BE2C (cell line): ENCODE measurements at regions not wholly inside any gene's neighbourhood (a gene's known extent, or its start where the extent isn't known, plus 50 kb on each side); places are given as distances from the start of the nearest gene placed in this dataset.

Source experiments
- DNase-seq: peaks from one replicate; pipeline ENCODE4 v3.0.0-alpha.2; 2020
- H3K27me3 ChIP-seq: fragments of 250-450 bp; sonication (Bioruptor Pico); 2 replicates; pipeline ENCODE4 v1.5.1; 2020; ENCODE audit warnings: mild to moderate bottlenecking
- H3K36me3 ChIP-seq: fragments of 250-450 bp; sonication (Bioruptor Pico); 2 replicates; pipeline ENCODE4 v1.5.1; 2020; ENCODE audit warnings: mild to moderate bottlenecking
- H3K4me1 ChIP-seq: fragments of 250-450 bp; sonication (Bioruptor Pico); 2 replicates; pipeline ENCODE4 v1.5.1; 2020
- H3K4me3 ChIP-seq: 2 replicates; pipeline ENCODE4 v1.5.1; 2011; ENCODE audit warnings: low read depth, low read length
- H3K9me3 ChIP-seq: fragments of 250-450 bp; sonication (Bioruptor Pico); 2 replicates; pipeline ENCODE4 v1.5.1; 2020
- CTCF ChIP-seq: IDR thresholded peaks from 2 replicates; pipeline ENCODE4 v1.5.1; 2012; ENCODE audit warnings: mild to moderate bottlenecking, low read depth, low read length

GRCh38 chr1:115543247-115543646 is 98.5 kb upstream of the VANGL1 start:
- Histone ChIP-seq H3K27me3 (no peaks in the 10 kb centered on the region), H3K4me3 (no peak overlapping the region), H3K9me3 (no peaks in the 10 kb centered on the region), H3K36me3 (no peaks in the 10 kb centered on the region), H3K4me1 (no peaks in the 10 kb centered on the region)
- TF ChIP-seq CTCF, result no peak
- no peak for DNase-seq

- Histone ChIP-seq H3K27me3 (no peaks in the 10 kb centered on the region), H3K9me3 (no peaks in the 10 kb centered on the region), H3K4me1 (no peaks in the 10 kb centered on the region), H3K36me3 (no peaks in the 10 kb centered on the region), H3K4me3 (no peak overlapping the region)
- no peak for TF ChIP-seq CTCF
- DNase-seq, result no peak
These were observed 102.0 kb upstream of the VANGL1 start for GRCh38 chr1:115539736-115540135.

- Histone ChIP-seq H3K4me3 (no peak overlapping the region), H3K27me3 (no peaks in the 10 kb centered on the region), H3K9me3 (no peaks in the 10 kb centered on the region), H3K4me1 (no peaks in the 10 kb centered on the region), H3K36me3 (no peaks in the 10 kb centered on the region)
- no peak for DNase-seq
- no peak for TF ChIP-seq CTCF
These were observed 102.7 kb upstream of the VANGL1 start for GRCh38 chr1:115539061-115539460.

- Histone ChIP-seq H3K27me3 (no peaks in the 10 kb centered on the region), H3K9me3 (no peaks in the 10 kb centered on the region), H3K4me1 (no peaks in the 10 kb centered on the region), H3K36me3 (no peaks in the 10 kb centered on the region), H3K4me3 (no peak overlapping the region)
- no peak for TF ChIP-seq CTCF
- no peak for DNase-seq
These were observed 103.2 kb upstream of the VANGL1 start for GRCh38 chr1:115538579-115538978.

- TF ChIP-seq CTCF, result no peak
- no peaks in the 10 kb centered on the region for H3K27me3 ChIP-seq
- H3K9me3 ChIP-seq, result no peaks in the 10 kb centered on the region
- no peak for DNase-seq
- no peaks in the 10 kb centered on the region for H3K4me1 ChIP-seq
- no peak overlapping the region for H3K4me3 ChIP-seq
- no peaks in the 10 kb centered on the region for H3K36me3 ChIP-seq
These were observed 104.4 kb upstream of the VANGL1 start for GRCh38 chr1:115537415-115537814.

- no peaks in the 10 kb centered on the region for H3K4me1 ChIP-seq
- no peaks in the 10 kb centered on the region for H3K36me3 ChIP-seq
- no peak overlapping the region for H3K4me3 ChIP-seq
- DNase-seq, result no peak
- no peaks in the 10 kb centered on the region for H3K9me3 ChIP-seq
- TF ChIP-seq CTCF, result no peak
- no peaks in the 10 kb centered on the region for H3K27me3 ChIP-seq
These were observed 105.4 kb upstream of the VANGL1 start for GRCh38 chr1:115536279-115536816.
